Breast epithelium (tissue), 3 donors: ENCODE measurements at regions not wholly inside any gene's neighbourhood (a gene's known extent, or its start where the extent isn't known, plus 50 kb on each side); places are given as distances from the start of the nearest gene placed in this dataset.
"Not testable (repeated sequence)": the region's sequence is repeated elsewhere in the genome, so short reads cannot be mapped to it uniquely, and the experiment has no call there.

Experiments used
- POLR2A ChIP-seq: fragments of 450-650 bp; IDR thresholded peaks from one replicate; pipeline ENCODE4 v1.6.1; 2016; ENCODE audit warnings: antibody characterized with exemption, mild to moderate bottlenecking, moderate library complexity
- TF ChIP-seq, protein P1 (sequence below), 3 donors: fragments of 450-650 bp; IDR thresholded peaks; one replicate each; pipeline ENCODE4 v1.5.1; 2016 to 2017; ENCODE audit warnings: antibody characterized with exemption in 3 of 3, mild to moderate bottlenecking in 3 of 3, moderate library complexity in 3 of 3

DNA sequence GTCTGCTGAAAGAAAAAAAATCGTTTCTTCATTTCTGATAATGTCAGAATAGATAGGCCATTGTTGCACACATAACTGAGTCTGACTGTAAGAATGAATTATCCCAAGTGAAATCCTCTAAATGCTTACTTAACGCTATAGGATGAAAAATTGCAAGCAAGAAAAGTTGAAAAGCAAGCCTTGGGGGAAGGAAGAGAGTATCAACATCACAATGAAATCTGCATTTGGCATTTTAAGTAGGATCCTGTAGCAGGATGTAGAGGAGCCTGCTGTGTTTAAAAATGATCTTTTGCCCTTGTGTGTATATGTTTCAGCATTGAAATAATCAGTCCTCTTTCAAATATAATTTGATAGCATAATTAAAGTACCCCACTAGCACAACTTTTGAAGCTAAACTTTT lies 464.3 kb upstream of the ZNF337 start:
- TF ChIP-seq, protein P1, sequence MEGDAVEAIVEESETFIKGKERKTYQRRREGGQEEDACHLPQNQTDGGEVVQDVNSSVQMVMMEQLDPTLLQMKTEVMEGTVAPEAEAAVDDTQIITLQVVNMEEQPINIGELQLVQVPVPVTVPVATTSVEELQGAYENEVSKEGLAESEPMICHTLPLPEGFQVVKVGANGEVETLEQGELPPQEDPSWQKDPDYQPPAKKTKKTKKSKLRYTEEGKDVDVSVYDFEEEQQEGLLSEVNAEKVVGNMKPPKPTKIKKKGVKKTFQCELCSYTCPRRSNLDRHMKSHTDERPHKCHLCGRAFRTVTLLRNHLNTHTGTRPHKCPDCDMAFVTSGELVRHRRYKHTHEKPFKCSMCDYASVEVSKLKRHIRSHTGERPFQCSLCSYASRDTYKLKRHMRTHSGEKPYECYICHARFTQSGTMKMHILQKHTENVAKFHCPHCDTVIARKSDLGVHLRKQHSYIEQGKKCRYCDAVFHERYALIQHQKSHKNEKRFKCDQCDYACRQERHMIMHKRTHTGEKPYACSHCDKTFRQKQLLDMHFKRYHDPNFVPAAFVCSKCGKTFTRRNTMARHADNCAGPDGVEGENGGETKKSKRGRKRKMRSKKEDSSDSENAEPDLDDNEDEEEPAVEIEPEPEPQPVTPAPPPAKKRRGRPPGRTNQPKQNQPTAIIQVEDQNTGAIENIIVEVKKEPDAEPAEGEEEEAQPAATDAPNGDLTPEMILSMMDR (IDR thresholded peaks at IDR 0.05): not testable (repeated sequence)
- not testable (repeated sequence) for TF ChIP-seq POLR2A
